ENCODE measurements at regions not wholly inside any gene's neighbourhood (a gene's known extent, or its start where the extent isn't known, plus 50 kb on each side); places are given as distances from the start of the nearest gene placed in this dataset.

DNA sequence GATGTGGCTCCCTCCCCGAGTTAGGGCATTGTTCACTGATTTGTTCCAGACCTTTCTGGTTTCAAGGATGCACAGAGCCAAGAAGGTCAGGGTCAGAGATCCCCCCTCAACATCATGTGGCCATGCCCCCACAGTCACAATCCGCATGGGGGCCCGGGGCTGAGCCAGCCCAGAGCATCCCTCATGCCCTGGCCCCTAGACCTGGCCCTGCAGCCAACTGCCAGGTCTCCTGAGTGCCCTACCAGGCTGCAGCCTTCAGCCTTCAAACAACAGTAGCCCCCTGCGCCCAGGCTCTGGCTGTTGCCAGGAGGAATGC is 142.4 kb downstream of the CRYBB2 start (continued):
- no peak for TF ChIP-seq PHF8 (conservative IDR thresholded peaks at IDR 0.05; ENCODE audit: low read depth, low read length)
- no peak for TF ChIP-seq SAP30 (IDR thresholded peaks at IDR 0.05; ENCODE audit: insufficient read depth, insufficient replicate concordance, low read length)
- TF ChIP-seq RFX5 (IDR thresholded peaks at IDR 0.05; ENCODE audit: borderline replicate concordance, low read depth, low read length), result no peak
- no peak for TF ChIP-seq SIX5 (IDR thresholded peaks at IDR 0.05; ENCODE audit: low read depth, low read length)

Data from H1 (cell line).